ENCODE measurements at regions not wholly inside any gene's neighbourhood (a gene's known extent, or its start where the extent isn't known, plus 50 kb on each side); places are given as distances from the start of the nearest gene placed in this dataset.

DNA sequence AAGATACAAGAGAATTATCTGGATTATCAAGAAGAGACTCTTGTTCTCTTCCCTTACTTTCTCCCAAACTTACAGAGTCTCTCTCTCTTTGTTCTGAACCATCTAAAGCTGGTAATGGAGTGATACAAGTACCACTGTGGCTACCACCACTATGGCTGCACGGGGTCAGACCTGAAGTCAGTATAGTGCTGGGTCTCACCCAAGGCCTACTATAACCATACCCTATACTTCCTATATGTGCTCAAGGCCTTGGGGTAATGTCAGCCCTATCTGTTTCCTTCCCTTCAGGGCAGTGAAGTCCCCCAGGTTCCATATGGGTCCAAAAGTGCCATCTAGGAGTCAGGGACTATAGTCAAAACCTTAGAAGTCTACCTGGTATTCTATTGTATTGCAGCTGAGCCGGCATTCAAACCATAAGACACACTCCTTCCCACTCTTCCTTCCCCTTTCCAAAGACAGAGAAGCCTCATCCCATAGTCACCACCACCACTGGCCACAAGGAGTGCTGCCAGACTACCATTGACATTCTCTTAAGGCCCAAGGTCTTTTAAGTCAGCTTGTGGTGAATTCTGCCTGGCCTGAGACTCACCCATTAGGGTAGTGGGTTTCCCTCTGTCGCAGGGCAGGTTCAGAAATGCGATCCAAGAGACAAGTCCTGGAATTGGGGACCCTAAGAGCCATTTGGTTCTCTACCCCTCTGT lies 615.0 kb upstream of the NECTIN3 start:
- TF ChIP-seq RAD21 (IDR thresholded peaks at IDR 0.05; ENCODE audit: low read depth) (peak; percentile 13; the same call in 1 of the 2 replicates), FOXM1 (IDR thresholded peaks at IDR 0.05; ENCODE audit: borderline replicate concordance, low read depth) (no peak), TEAD4 (IDR thresholded peaks at IDR 0.05) (no peak)

GRCh38 chr3:110457508-110457907 lies 614.1 kb upstream of the NECTIN3 start:
- no peak for TF ChIP-seq TEAD4 (IDR thresholded peaks at IDR 0.05)
- no peak for TF ChIP-seq TAF1 (IDR thresholded peaks at IDR 0.05; ENCODE audit: low read depth)
- no peak for TF ChIP-seq TCF12 (IDR thresholded peaks at IDR 0.05; ENCODE audit: low read depth)
- no peak for TF ChIP-seq YY1 (IDR thresholded peaks at IDR 0.05; ENCODE audit: low read depth)
- TF ChIP-seq FOXM1 (IDR thresholded peaks at IDR 0.05; ENCODE audit: borderline replicate concordance, low read depth), result no peak
- TF ChIP-seq EGR1 (IDR thresholded peaks at IDR 0.05), result no peak
- no peak for TF ChIP-seq ZBTB7A (IDR thresholded peaks at IDR 0.05; ENCODE audit: low read depth)
- no peak for TF ChIP-seq NFIC (IDR thresholded peaks at IDR 0.05)
- TF ChIP-seq EP300 (IDR thresholded peaks at IDR 0.05; ENCODE audit: borderline replicate concordance), result no peak
- TF ChIP-seq MAX (IDR thresholded peaks at IDR 0.05), result no peak
- no peak for TF ChIP-seq REST (IDR thresholded peaks at IDR 0.05; ENCODE audit: low read depth)
- no peak for TF ChIP-seq USF1 (IDR thresholded peaks at IDR 0.05)

DNA sequence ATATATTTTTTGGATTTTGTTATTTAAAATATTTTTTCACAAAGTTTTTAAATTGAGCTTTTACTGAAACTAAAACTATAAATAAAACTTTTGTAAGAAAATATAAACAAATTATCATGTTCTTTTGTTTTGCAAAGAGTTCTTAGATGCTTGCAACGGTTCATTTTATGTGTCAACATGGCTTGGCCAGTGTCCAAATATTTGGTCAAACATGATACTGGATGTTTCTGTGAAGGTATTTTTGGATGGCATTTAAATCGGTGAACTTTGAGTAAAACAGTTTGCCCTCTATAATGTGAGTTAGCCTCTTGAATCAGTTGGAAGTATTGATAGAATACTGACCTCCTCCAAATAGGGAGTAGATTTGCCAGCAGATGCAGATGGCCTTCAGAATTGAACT lies 612.6 kb upstream of the NECTIN3 start:
- TF ChIP-seq FOXM1 (IDR thresholded peaks at IDR 0.05; ENCODE audit: borderline replicate concordance, low read depth) (no peak), REST (IDR thresholded peaks at IDR 0.05; ENCODE audit: low read depth) (no peak), CREB1 (IDR thresholded peaks at IDR 0.05; ENCODE audit: low read depth) (no peak), TAF1 (IDR thresholded peaks at IDR 0.05; ENCODE audit: low read depth) (no peak), NFIC (IDR thresholded peaks at IDR 0.05) (no peak), TCF12 (IDR thresholded peaks at IDR 0.05; ENCODE audit: low read depth) (no peak), USF1 (IDR thresholded peaks at IDR 0.05) (no peak), MAX (IDR thresholded peaks at IDR 0.05) (no peak), CEBPB (IDR thresholded peaks at IDR 0.05) (no peak), EGR1 (IDR thresholded peaks at IDR 0.05) (no peak), YY1 (IDR thresholded peaks at IDR 0.05; ENCODE audit: low read depth) (no peak), TEAD4 (IDR thresholded peaks at IDR 0.05) (no peak), ZBTB7A (IDR thresholded peaks at IDR 0.05; ENCODE audit: low read depth) (no peak), EP300 (IDR thresholded peaks at IDR 0.05; ENCODE audit: borderline replicate concordance) (no peak)

GRCh38 chr3:110470310-110470709 lies 601.3 kb upstream of the NECTIN3 start:
- TF ChIP-seq TCF12 (IDR thresholded peaks at IDR 0.05; ENCODE audit: low read depth), result no peak
- no peak for TF ChIP-seq TEAD4 (IDR thresholded peaks at IDR 0.05)
- TF ChIP-seq CREB1 (IDR thresholded peaks at IDR 0.05; ENCODE audit: low read depth), result no peak
- no peak for TF ChIP-seq NFIC (IDR thresholded peaks at IDR 0.05)
- TF ChIP-seq RAD21 (IDR thresholded peaks at IDR 0.05; ENCODE audit: low read depth), result no peak
- no peak for TF ChIP-seq MAX (IDR thresholded peaks at IDR 0.05)
- TF ChIP-seq EGR1 (IDR thresholded peaks at IDR 0.05), result no peak

GRCh38 chr3:110473405-110473804 lies 598.2 kb upstream of the NECTIN3 start:
- TF ChIP-seq REST (IDR thresholded peaks at IDR 0.05; ENCODE audit: low read depth) (no peak), ZBTB7A (IDR thresholded peaks at IDR 0.05; ENCODE audit: low read depth) (no peak), EP300 (IDR thresholded peaks at IDR 0.05; ENCODE audit: borderline replicate concordance) (no peak), YY1 (IDR thresholded peaks at IDR 0.05; ENCODE audit: low read depth) (no peak), TAF1 (IDR thresholded peaks at IDR 0.05; ENCODE audit: low read depth) (no peak)

Data from Ishikawa (cell line).